Gastroesophageal sphincter (tissue), 4 donors: ENCODE measurements at regions not wholly inside any gene's neighbourhood (a gene's known extent, or its start where the extent isn't known, plus 50 kb on each side); places are given as distances from the start of the nearest gene placed in this dataset.

Experiments
- ATAC-seq: fragments of 150-250 bp; one replicate; pipeline ENCODE4 v1.9.1; 2016; ENCODE audit warnings: mild to moderate bottlenecking, moderate library complexity
- H3K27ac ChIP-seq, 4 donors: fragments of 200-600 bp; sonication (generic) in 3 of 4; 1 replicate in 3 of 4; 2 replicates in 1 of 4; pipeline ENCODE4 v1.5.1; 2016 to 2019
- H3K27me3 ChIP-seq: fragments of 200-600 bp; sonication (generic); one replicate; pipeline ENCODE4 v1.5.1; 2019
- H3K36me3 ChIP-seq, 2 donors: fragments of 200-600 bp; sonication (generic); one replicate each; pipeline ENCODE4 v1.5.1; 2019; ENCODE audit warnings: control low read depth in 1 of 2
- H3K4me1 ChIP-seq, 3 donors: fragments of 200-600 bp; sonication (generic); 1 replicate in 2 of 3; 2 replicates in 1 of 3; pipeline ENCODE4 v1.5.1; 2016 to 2019; ENCODE audit warnings: control low read depth in 2 of 3
- H3K4me3 ChIP-seq, 2 donors: fragments of 200-600 bp; sonication (generic); one replicate each; pipeline ENCODE4 v1.5.1; 2019; ENCODE audit warnings: mild to moderate bottlenecking in 1 of 2, moderate library complexity in 1 of 2
- H3K9me3 ChIP-seq, 3 donors: fragments of 200-600 bp; sonication (generic); one replicate each; pipeline ENCODE4 v1.5.1; 2017 to 2019; ENCODE audit warnings: control low read depth in 2 of 3
- EP300 ChIP-seq: sonication (generic); formaldehyde crosslinking; IDR thresholded peaks from one replicate; pipeline ENCODE4 v1.6.1; 2017; ENCODE audit warnings: antibody characterized with exemption, mild to moderate bottlenecking
- POLR2A ChIP-seq, 2 donors: fragments of 450-650 bp; IDR thresholded peaks; one replicate each; pipeline ENCODE4 v1.6.1; 2017; ENCODE audit warnings: antibody characterized with exemption in 2 of 2, mild to moderate bottlenecking in 2 of 2, moderate library complexity in 1 of 2
- POLR2AphosphoS5 ChIP-seq: sonication (generic); formaldehyde crosslinking; IDR thresholded peaks from one replicate; pipeline ENCODE4 v1.6.1; 2017; ENCODE audit warnings: antibody characterized with exemption
- WGBS, 2 donors: methylation state at CpG; one replicate each; pipeline ENCODE4 v1.1.5; 2018; ENCODE audit warnings: low coverage in 1 of 2; 5-methylcytosine and 5-hydroxymethylcytosine counted together
- TF ChIP-seq, protein P1 (sequence below), 4 experiments: fragments of 200-600 bp in 2 of 4; fragments of 450-650 bp in 2 of 4; sonication (generic) in 1 of 4; IDR thresholded peaks; one replicate each; pipeline ENCODE4 v1.5.1; 2017 to 2019; ENCODE audit warnings: antibody characterized with exemption in 4 of 4, mild to moderate bottlenecking in 2 of 4, moderate library complexity in 2 of 4

DNA sequence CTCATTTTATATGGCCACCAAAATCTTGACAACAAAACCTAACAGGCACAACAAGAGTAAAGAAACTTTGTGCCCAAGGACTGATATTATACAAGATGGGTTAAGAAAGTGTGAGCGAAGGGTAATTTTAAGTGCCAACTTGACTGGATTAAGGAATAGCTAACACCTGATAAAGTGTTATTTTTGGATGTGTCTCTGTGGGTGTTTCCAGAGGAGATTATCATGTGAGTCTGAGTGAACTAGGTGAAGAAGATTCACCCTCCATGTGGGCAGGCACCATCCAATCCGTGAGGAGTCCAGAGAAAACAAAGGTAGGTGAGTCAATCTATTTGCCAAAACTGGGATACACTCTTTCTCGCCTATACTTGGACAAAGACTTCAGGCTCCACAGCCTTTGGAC, 461.6 kb downstream of the ETS1 start:
- ATAC-seq, result no peak
- H3K4me3 ChIP-seq, result no peak overlapping the region
- H3K27ac ChIP-seq, result no peak overlapping the region
- no peaks in the 10 kb centered on the region for H3K27me3 ChIP-seq
- H3K4me1 ChIP-seq, result no peaks in the 10 kb centered on the region
- 63 to 100% methylated on average over 2 to 3 of the region's 3 CpGs for WGBS, 2 donors
- no peaks in the 10 kb centered on the region for H3K9me3 ChIP-seq
- H3K36me3 ChIP-seq, result no peaks in the 10 kb centered on the region
- no peak for TF ChIP-seq POLR2AphosphoS5
- TF ChIP-seq, protein P1, sequence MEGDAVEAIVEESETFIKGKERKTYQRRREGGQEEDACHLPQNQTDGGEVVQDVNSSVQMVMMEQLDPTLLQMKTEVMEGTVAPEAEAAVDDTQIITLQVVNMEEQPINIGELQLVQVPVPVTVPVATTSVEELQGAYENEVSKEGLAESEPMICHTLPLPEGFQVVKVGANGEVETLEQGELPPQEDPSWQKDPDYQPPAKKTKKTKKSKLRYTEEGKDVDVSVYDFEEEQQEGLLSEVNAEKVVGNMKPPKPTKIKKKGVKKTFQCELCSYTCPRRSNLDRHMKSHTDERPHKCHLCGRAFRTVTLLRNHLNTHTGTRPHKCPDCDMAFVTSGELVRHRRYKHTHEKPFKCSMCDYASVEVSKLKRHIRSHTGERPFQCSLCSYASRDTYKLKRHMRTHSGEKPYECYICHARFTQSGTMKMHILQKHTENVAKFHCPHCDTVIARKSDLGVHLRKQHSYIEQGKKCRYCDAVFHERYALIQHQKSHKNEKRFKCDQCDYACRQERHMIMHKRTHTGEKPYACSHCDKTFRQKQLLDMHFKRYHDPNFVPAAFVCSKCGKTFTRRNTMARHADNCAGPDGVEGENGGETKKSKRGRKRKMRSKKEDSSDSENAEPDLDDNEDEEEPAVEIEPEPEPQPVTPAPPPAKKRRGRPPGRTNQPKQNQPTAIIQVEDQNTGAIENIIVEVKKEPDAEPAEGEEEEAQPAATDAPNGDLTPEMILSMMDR (IDR thresholded peaks at IDR 0.05), result no peak
- TF ChIP-seq EP300, result no peak
- no peak for TF ChIP-seq POLR2A (IDR thresholded peaks at IDR 0.05)

DNA sequence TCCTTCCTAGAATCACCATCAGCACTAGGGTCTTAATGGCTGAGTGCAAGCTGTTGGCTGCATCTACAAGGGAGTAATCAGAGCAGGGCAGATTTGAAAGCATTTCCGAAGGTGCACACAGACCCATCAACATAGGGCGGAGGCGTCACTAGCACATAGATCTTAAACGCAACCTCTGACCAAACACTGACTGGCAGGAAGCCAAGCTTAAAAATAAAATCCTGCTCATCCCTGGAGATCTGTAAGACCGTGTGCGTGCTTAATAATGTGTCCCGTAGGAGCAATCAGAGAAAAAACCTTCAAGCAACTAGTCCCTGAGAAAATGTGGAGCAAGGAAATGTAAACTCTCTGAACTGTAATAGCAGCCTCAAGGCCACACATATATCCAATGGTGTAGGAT, 470.5 kb downstream of the ETS1 start:
- no peak overlapping the region for H3K4me3 ChIP-seq
- no peak for TF ChIP-seq EP300
- no peak for TF ChIP-seq POLR2A (IDR thresholded peaks at IDR 0.05)
- TF ChIP-seq, protein P1 (IDR thresholded peaks at IDR 0.05), result no peak
- no peak for TF ChIP-seq POLR2AphosphoS5
- H3K36me3 ChIP-seq, result no peaks in the 10 kb centered on the region
- no peaks in the 10 kb centered on the region for H3K4me1 ChIP-seq
- ATAC-seq, result no peak
- WGBS, 2 donors, result 20 to 28% methylated on average over 6 of the region's 7 CpGs
- peaks cover 21% of the 10 kb centered on the region for H3K27me3 ChIP-seq
- H3K9me3 ChIP-seq, result no peaks in the 10 kb centered on the region
- no peak overlapping the region for H3K27ac ChIP-seq

- no peaks in the 10 kb centered on the region for H3K4me1 ChIP-seq
These were observed 470.9 kb downstream of the ETS1 start for GRCh38 chr11:128116447-128116846.

GRCh38 chr11:128105950-128106349, 481.4 kb downstream of the ETS1 start:
- H3K4me1 ChIP-seq, result no peaks in the 10 kb centered on the region
- H3K27ac ChIP-seq, result no peak overlapping the region
- no peak for ATAC-seq
- no peaks in the 10 kb centered on the region for H3K9me3 ChIP-seq
- H3K36me3 ChIP-seq, result no peaks in the 10 kb centered on the region
- H3K27me3 ChIP-seq, result no peaks in the 10 kb centered on the region
- TF ChIP-seq POLR2A (IDR thresholded peaks at IDR 0.05) (no peak), POLR2AphosphoS5 (no peak), EP300 (no peak)
- TF ChIP-seq, protein P1 (IDR thresholded peaks at IDR 0.05), result no peak
- no peak overlapping the region for H3K4me3 ChIP-seq

More at GRCh38 chr11:128116447-128116846, 470.9 kb downstream of the ETS1 start:
- Histone ChIP-seq H3K9me3 (no peaks in the 10 kb centered on the region), H3K27ac (no peak overlapping the region), H3K36me3 (no peaks in the 10 kb centered on the region), H3K27me3 (peaks cover 21% of the 10 kb centered on the region), H3K4me3 (no peak overlapping the region)
- no CpG with 5 or more reads among the region's 4 CpGs for WGBS, 2 donors
- no peak for ATAC-seq
- TF ChIP-seq EP300 (no peak), POLR2A (IDR thresholded peaks at IDR 0.05) (no peak), POLR2AphosphoS5 (no peak)
- TF ChIP-seq, protein P1 (IDR thresholded peaks at IDR 0.05), result no peak

DNA sequence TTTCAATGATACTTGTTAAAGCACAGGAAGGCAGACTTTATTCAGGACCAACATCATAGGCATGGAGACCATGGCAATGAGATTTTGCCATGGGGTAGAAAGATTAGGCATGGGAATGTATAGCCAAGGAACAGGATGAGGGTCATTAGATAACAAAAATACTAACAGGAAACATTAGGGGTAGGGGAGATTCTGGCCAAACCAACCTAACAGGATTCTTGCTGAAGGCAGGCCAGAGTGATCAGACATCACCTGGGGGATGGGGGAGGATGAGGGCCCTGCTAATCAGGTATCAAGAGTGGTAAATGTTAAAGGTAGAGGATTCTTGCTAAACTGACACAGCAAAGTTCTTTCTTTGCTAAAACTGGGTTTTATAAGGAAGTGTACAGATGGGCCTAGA, 481.8 kb downstream of the ETS1 start:
- no peak for ATAC-seq
- Histone ChIP-seq H3K9me3 (no peaks in the 10 kb centered on the region), H3K27ac (no peak overlapping the region), H3K4me1 (no peaks in the 10 kb centered on the region), H3K36me3 (no peaks in the 10 kb centered on the region), H3K27me3 (no peaks in the 10 kb centered on the region), H3K4me3 (no peak overlapping the region)
- no peak for TF ChIP-seq EP300
- TF ChIP-seq, protein P1 (IDR thresholded peaks at IDR 0.05), result no peak
- TF ChIP-seq POLR2A (IDR thresholded peaks at IDR 0.05), result no peak
